GM12878 (cell line): ENCODE measurements at regions not wholly inside any gene's neighbourhood (a gene's known extent, or its start where the extent isn't known, plus 50 kb on each side); places are given as distances from the start of the nearest gene placed in this dataset.

ENCODE experiments used
- ATAC-seq: fragments of 200-7000 bp; cut with Tn5 transposase; 3 replicates; pipeline ENCODE4 v1.9.1; 2020; ENCODE audit warnings: mild to moderate bottlenecking, moderate library complexity
- BruUV-seq: library from RNA; stranded (reverse); fragments of 400-500 nt; replicated peaks from 2 replicates; lab custom pipeline; 2021; lab: Mats Ljungman, UMichigan
- CTCF ChIA-PET: fragments of 300-600 bp; sonication (Branson Sonifier 250); formaldehyde crosslinking; extraction: SDS; loops from one replicate; lab custom pipeline; 2021; ENCODE audit warnings: inconsistent platforms; lab: Yijun Ruan, JAX
- POLR2A ChIA-PET: fragments of 350-600 bp; formaldehyde crosslinking; extraction: SDS; loops from one replicate; lab custom pipeline; 2021; ENCODE audit warnings: inconsistent platforms; lab: Charles Lee
- RAD21 ChIA-PET: fragments of 300-600 bp; sonication (Branson Sonifier 250); formaldehyde crosslinking; loops from one replicate; lab custom pipeline; 2023; ENCODE audit warnings: antibody characterized with exemption; ENCODE audit not compliant: unreplicated experiment; lab: Charles Lee
- SMC1A ChIA-PET: fragments of 300-600 bp; sonication (Branson Sonifier 250); formaldehyde crosslinking; loops from one replicate; lab custom pipeline; 2023; ENCODE audit not compliant: unreplicated experiment, uncharacterized antibody; lab: Charles Lee
- DNase-seq: peaks from one replicate; pipeline ENCODE4 v3.0.0-alpha.2; 2011; ENCODE audit warnings: low read depth, low spot score
- FAIRE-seq: peaks from 3 replicates; lab custom pipeline; 2011; peaks lifted over from hg19 to GRCh38; lab: Jason Lieb, UNC
- H2AFZ ChIP-seq: 2 replicates; pipeline ENCODE4 v1.6.0; 2011; ENCODE audit warnings: low read depth, low read length, control low read depth; ENCODE audit not compliant: control insufficient read depth
- H3K27ac ChIP-seq: 2 replicates; pipeline ENCODE4 v1.5.1; 2011; ENCODE audit warnings: control low read depth; ENCODE audit not compliant: control insufficient read depth, insufficient read depth
- H3K27me3 ChIP-seq, 2 experiments: replicated peaks in 1 of 2; 2 replicates each; pipeline versions ENCODE4 v1.6.0 to v1.6.1; 2011; ENCODE audit warnings: low read length in 1 of 2; ENCODE audit not compliant: control insufficient read depth in 2 of 2, insufficient read depth in 2 of 2
- H3K36me3 ChIP-seq, 2 experiments: 2 replicates each; pipeline ENCODE4 v1.5.1; 2011; ENCODE audit warnings: low read length in 1 of 2; ENCODE audit not compliant: control insufficient read depth in 2 of 2, insufficient read depth in 2 of 2
- H3K4me1 ChIP-seq: 2 replicates; pipeline ENCODE4 v1.6.1; 2011; ENCODE audit warnings: mild to moderate bottlenecking, low read length, moderate library complexity, mixed read lengths; ENCODE audit not compliant: control insufficient read depth, insufficient read depth
- H3K4me2 ChIP-seq: 2 replicates; pipeline ENCODE4 v1.6.0; 2011; ENCODE audit warnings: control low read depth; ENCODE audit not compliant: control insufficient read depth, insufficient read depth
- H3K4me3 ChIP-seq: fragments of 200-600 bp; sonication (generic); 2 replicates; pipeline ENCODE4 v1.5.1; 2016
- H3K79me2 ChIP-seq: 2 replicates; pipeline ENCODE4 v1.6.0; 2011; ENCODE audit warnings: low read length; ENCODE audit not compliant: control insufficient read depth, insufficient read depth
- H3K9ac ChIP-seq: 2 replicates; pipeline ENCODE4 v1.8.0; 2011; ENCODE audit warnings: low read length, control low read depth, mixed read lengths; ENCODE audit not compliant: control insufficient read depth, insufficient read depth
- H3K9me3 ChIP-seq: replicated peaks from 3 replicates; pipeline ENCODE4 v1.5.1; 2011; ENCODE audit warnings: mild to moderate bottlenecking, low read length; ENCODE audit not compliant: control insufficient read depth, insufficient read depth
- H4K20me1 ChIP-seq: 2 replicates; pipeline ENCODE4 v1.6.0; 2011; ENCODE audit not compliant: control insufficient read depth, insufficient read depth
- BRCA1 ChIP-seq: IDR thresholded peaks from 2 replicates; pipeline ENCODE4 v1.6.1; 2011; ENCODE audit warnings: low read depth, low read length, improper control_type of control experiment
- CREB1 ChIP-seq: IDR thresholded peaks from 2 replicates; pipeline ENCODE4 v1.6.1; 2012; ENCODE audit warnings: low read depth, mild to moderate bottlenecking, inconsistent platforms
- CREM ChIP-seq: IDR thresholded peaks from 2 replicates; pipeline ENCODE4 v1.6.1; 2014; ENCODE audit warnings: antibody characterized with exemption, low read depth
- SREBF2 ChIP-seq: IDR thresholded peaks from 2 replicates; pipeline ENCODE4 v1.6.1; 2012; ENCODE audit warnings: mild to moderate bottlenecking, low read length
- ZNF217 ChIP-seq: fragments of 450-650 bp; IDR thresholded peaks from 2 replicates; pipeline ENCODE4 v1.6.1; 2017; ENCODE audit warnings: antibody characterized with exemption, mild to moderate bottlenecking
- WGBS: methylation state at CpG from one replicate; pipeline ENCODE4 v1.1.6; 2016; ENCODE audit warnings: low lambda C conversion rate; ENCODE audit not compliant: insufficient replicate concordance, insufficient coverage; ENCODE audit errors: missing lambda C conversion rate; 5-methylcytosine and 5-hydroxymethylcytosine counted together
- in situ Hi-C: fragments of 300-500 bp; cut with MboI; formaldehyde crosslinking; loops from 9 replicates; pipeline ENCODE4 v1.14.3; 2018; ENCODE audit warnings: mixed read lengths
- intact Hi-C: fragments of 100-400 bp; cut with micrococcal nuclease; formaldehyde crosslinking; loops from one replicate; pipeline ENCODE4 v1.14.2; 2022; ENCODE audit not compliant: unreplicated experiment
- TF ChIP-seq, protein P1 (sequence below): fragments of 450-650 bp; IDR thresholded peaks from 2 replicates; pipeline ENCODE4 v1.6.1; 2017; ENCODE audit warnings: mild to moderate bottlenecking, moderate library complexity
- TF ChIP-seq, protein P2 (sequence below): fragments of 450-650 bp; IDR thresholded peaks from 2 replicates; pipeline ENCODE4 v1.6.1; 2017; ENCODE audit warnings: mild to moderate bottlenecking
- TF ChIP-seq, protein P3 (sequence below): fragments of 450-650 bp; IDR thresholded peaks from 2 replicates; pipeline ENCODE4 v1.6.1; 2016; ENCODE audit warnings: mild to moderate bottlenecking, moderate library complexity, borderline replicate concordance

DNA sequence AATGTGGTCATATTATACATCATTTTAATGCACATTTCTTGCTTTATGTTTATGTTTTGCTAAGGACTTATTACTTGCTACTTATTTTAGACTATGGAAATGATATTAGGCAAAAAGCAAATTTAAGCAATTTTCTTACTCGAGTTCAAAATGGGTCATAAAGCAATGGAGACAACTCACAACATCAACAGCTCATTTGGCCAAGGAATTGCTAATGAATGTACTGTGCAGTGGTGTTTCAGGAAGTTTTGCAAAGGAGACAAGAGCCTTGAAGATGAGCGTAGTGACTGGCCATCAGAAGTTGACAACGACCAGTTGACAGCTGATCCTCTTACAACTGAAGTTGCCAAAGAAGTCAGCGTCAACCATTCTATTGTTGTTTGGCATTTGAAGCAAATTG lies 831.8 kb upstream of the SEL1L start:
- H3K27me3 ChIP-seq, result no peaks in the 10 kb centered on the region
- FAIRE-seq (no peak), ATAC-seq (no peak), DNase-seq (no peak)
- 9% methylated on average over 4 of the region's 4 CpGs for WGBS
- CTCF ChIA-PET, result no interaction called here
- RAD21 ChIA-PET, result no interaction called here
- no peaks in the 10 kb centered on the region for H3K36me3 ChIP-seq
- SMC1A ChIA-PET, result no interaction called here
- H3K4me3 ChIP-seq, result no peak overlapping the region
- H3K4me1 ChIP-seq, result no peaks in the 10 kb centered on the region
- H4K20me1 ChIP-seq, result no peaks in the 10 kb centered on the region
- in situ Hi-C loops (no loop called here), intact Hi-C loops (loop anchor here (10.0 kb wide), 1 partner anchor 371 kb away; no protein-coding TSS in a partner anchor)
- POLR2A ChIA-PET, result no interaction called here
- no peak overlapping the region for H3K9ac ChIP-seq
- TF ChIP-seq, protein P1, sequence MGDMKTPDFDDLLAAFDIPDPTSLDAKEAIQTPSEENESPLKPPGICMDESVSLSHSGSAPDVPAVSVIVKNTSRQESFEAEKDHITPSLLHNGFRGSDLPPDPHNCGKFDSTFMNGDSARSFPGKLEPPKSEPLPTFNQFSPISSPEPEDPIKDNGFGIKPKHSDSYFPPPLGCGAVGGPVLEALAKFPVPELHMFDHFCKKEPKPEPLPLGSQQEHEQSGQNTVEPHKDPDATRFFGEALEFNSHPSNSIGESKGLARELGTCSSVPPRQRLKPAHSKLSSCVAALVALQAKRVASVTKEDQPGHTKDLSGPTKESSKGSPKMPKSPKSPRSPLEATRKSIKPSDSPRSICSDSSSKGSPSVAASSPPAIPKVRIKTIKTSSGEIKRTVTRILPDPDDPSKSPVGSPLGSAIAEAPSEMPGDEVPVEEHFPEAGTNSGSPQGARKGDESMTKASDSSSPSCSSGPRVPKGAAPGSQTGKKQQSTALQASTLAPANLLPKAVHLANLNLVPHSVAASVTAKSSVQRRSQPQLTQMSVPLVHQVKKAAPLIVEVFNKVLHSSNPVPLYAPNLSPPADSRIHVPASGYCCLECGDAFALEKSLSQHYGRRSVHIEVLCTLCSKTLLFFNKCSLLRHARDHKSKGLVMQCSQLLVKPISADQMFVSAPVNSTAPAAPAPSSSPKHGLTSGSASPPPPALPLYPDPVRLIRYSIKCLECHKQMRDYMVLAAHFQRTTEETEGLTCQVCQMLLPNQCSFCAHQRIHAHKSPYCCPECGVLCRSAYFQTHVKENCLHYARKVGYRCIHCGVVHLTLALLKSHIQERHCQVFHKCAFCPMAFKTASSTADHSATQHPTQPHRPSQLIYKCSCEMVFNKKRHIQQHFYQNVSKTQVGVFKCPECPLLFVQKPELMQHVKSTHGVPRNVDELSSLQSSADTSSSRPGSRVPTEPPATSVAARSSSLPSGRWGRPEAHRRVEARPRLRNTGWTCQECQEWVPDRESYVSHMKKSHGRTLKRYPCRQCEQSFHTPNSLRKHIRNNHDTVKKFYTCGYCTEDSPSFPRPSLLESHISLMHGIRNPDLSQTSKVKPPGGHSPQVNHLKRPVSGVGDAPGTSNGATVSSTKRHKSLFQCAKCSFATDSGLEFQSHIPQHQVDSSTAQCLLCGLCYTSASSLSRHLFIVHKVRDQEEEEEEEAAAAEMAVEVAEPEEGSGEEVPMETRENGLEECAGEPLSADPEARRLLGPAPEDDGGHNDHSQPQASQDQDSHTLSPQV, result no peak
- TF ChIP-seq CREM (no peak), BRCA1 (no peak)
- no TSS peak for BruUV-seq
- H2AFZ ChIP-seq, result no peak overlapping the region
- H3K4me2 ChIP-seq, result no peak overlapping the region
- H3K79me2 ChIP-seq, result no peaks in the 10 kb centered on the region
- H3K27ac ChIP-seq, result no peak overlapping the region
- no peaks in the 10 kb centered on the region for H3K9me3 ChIP-seq

DNA sequence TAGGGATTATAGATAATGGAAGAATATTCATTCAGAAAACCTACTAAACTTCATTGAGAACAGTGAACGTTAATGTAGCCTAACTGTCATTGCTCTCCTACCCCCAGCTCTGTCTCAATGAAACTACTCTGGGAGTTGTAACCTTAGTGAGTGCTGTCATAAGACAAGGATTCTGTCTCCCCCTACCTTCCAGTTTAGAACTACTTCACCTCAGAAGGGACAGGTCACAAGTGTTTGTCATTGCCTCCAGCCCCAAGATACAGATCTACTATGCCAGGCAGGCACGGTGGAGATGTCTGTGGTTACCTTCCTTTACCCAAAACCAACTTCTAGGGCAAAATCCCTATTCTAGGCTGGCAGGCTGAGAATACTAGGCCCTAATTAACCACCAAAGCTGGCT lies 833.1 kb upstream of the SEL1L start:
- no peak for FAIRE-seq
- H4K20me1 ChIP-seq, result no peaks in the 10 kb centered on the region
- H3K9ac ChIP-seq, result no peak overlapping the region
- ChIA-PET SMC1A (no interaction called here), RAD21 (no interaction called here), POLR2A (no interaction called here), CTCF (interaction anchor here (1.3 to 2.0 kb wide), 2 partner anchors 375 to 377 kb away, joined by 6 to 8 read pairs; no protein-coding TSS in a partner anchor)
- no peak overlapping the region for H3K4me2 ChIP-seq
- 0% methylated on average over 2 of the region's 2 CpGs for WGBS
- H3K4me1 ChIP-seq, result no peaks in the 10 kb centered on the region
- H2AFZ ChIP-seq, result no peak overlapping the region
- DNase-seq, result no peak
- in situ Hi-C loops, result no loop called here
- BruUV-seq, result no TSS peak
- H3K27ac ChIP-seq, result no peak overlapping the region
- H3K27me3 ChIP-seq, result no peaks in the 10 kb centered on the region
- no peak overlapping the region for H3K4me3 ChIP-seq
- H3K36me3 ChIP-seq, result no peaks in the 10 kb centered on the region
- no peaks in the 10 kb centered on the region for H3K79me2 ChIP-seq
- no peaks in the 10 kb centered on the region for H3K9me3 ChIP-seq
- intact Hi-C loops, result loop anchor here (10.0 kb wide), 1 partner anchor 372 kb away; no protein-coding TSS in a partner anchor
- peak; percentile 39; the same call in 2 of the 3 replicates for ATAC-seq
- TF ChIP-seq, protein P2, sequence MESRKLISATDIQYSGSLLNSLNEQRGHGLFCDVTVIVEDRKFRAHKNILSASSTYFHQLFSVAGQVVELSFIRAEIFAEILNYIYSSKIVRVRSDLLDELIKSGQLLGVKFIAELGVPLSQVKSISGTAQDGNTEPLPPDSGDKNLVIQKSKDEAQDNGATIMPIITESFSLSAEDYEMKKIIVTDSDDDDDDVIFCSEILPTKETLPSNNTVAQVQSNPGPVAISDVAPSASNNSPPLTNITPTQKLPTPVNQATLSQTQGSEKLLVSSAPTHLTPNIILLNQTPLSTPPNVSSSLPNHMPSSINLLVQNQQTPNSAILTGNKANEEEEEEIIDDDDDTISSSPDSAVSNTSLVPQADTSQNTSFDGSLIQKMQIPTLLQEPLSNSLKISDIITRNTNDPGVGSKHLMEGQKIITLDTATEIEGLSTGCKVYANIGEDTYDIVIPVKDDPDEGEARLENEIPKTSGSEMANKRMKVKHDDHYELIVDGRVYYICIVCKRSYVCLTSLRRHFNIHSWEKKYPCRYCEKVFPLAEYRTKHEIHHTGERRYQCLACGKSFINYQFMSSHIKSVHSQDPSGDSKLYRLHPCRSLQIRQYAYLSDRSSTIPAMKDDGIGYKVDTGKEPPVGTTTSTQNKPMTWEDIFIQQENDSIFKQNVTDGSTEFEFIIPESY, result no peak
- TF ChIP-seq ZNF217, result no peak
- no peak for TF ChIP-seq SREBF2
- no peak for TF ChIP-seq CREB1
- TF ChIP-seq, protein P3, sequence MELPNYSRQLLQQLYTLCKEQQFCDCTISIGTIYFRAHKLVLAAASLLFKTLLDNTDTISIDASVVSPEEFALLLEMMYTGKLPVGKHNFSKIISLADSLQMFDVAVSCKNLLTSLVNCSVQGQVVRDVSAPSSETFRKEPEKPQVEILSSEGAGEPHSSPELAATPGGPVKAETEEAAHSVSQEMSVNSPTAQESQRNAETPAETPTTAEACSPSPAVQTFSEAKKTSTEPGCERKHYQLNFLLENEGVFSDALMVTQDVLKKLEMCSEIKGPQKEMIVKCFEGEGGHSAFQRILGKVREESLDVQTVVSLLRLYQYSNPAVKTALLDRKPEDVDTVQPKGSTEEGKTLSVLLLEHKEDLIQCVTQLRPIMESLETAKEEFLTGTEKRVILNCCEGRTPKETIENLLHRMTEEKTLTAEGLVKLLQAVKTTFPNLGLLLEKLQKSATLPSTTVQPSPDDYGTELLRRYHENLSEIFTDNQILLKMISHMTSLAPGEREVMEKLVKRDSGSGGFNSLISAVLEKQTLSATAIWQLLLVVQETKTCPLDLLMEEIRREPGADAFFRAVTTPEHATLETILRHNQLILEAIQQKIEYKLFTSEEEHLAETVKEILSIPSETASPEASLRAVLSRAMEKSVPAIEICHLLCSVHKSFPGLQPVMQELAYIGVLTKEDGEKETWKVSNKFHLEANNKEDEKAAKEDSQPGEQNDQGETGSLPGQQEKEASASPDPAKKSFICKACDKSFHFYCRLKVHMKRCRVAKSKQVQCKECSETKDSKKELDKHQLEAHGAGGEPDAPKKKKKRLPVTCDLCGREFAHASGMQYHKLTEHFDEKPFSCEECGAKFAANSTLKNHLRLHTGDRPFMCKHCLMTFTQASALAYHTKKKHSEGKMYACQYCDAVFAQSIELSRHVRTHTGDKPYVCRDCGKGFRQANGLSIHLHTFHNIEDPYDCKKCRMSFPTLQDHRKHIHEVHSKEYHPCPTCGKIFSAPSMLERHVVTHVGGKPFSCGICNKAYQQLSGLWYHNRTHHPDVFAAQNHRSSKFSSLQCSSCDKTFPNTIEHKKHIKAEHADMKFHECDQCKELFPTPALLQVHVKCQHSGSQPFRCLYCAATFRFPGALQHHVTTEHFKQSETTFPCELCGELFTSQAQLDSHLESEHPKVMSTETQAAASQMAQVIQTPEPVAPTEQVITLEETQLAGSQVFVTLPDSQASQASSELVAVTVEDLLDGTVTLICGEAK, result no peak
